K562 (cell line): ENCODE measurements at regions not wholly inside any gene's neighbourhood (a gene's known extent, or its start where the extent isn't known, plus 50 kb on each side); places are given as distances from the start of the nearest gene placed in this dataset.

Source experiments
- BDP1 ChIP-seq: IDR thresholded peaks from 3 replicates; pipeline ENCODE4 v1.6.1; 2011; ENCODE audit not compliant: insufficient read length, insufficient read depth
- CHD1 ChIP-seq: fragments of 200-600 bp; sonication (generic); IDR thresholded peaks from one replicate; pipeline ENCODE4 v1.6.1; 2012; ENCODE audit warnings: mild to moderate bottlenecking, moderate library complexity, low read length, inconsistent platforms
- NCOA2 ChIP-seq, 2 experiments: fragments of 450-650 bp; IDR thresholded peaks; 2 replicates each; pipeline ENCODE4 v1.6.1; 2018; ENCODE audit warnings: mild to moderate bottlenecking in 2 of 2, moderate library complexity in 1 of 2; ENCODE audit not compliant: partially characterized antibody in 2 of 2
- TCF3 ChIP-seq: sonication (generic); formaldehyde crosslinking; IDR thresholded peaks from 2 replicates; pipeline ENCODE4 v1.4.0; 2020; ENCODE audit warnings: mild to moderate bottlenecking, missing genetic modification reagents
- ZNF551 ChIP-seq: fragments of 250-450 bp; sonication (Bioruptor Pico); IDR thresholded peaks from 2 replicates; pipeline ENCODE4 v1.5.0; 2021; ENCODE audit warnings: mild to moderate bottlenecking, moderate library complexity

DNA sequence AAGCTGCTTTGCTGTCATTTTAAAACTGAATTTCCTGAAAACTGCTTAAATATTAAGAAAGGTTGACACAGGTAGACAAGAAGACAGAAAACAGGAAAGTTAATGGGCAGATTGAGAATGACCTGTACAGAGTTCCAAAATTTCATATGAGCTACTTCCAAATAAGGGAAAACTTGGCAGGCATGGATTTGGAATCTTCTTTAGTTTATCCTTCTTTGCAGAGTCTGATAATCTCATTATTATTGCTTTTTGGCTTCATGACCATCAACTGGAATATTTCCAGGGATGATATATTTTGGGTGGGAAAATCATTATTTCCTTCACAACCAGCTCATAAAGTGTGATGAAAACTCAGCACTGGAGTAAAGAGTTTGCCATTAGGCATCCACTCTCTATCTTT lies 346.5 kb upstream of the NPVF start:
- TF ChIP-seq NCOA2 (IDR thresholded peaks at IDR 0.05; ENCODE audit: partially characterized antibody in 2 of 2), result no peak
- no peak for TF ChIP-seq CHD1
- TF ChIP-seq TCF3 (CRISPR knock-in tag), result no peak
- no peak for TF ChIP-seq BDP1
- no peak for TF ChIP-seq ZNF551
